ENCODE measurements at regions not wholly inside any gene's neighbourhood (a gene's known extent, or its start where the extent isn't known, plus 50 kb on each side); places are given as distances from the start of the nearest gene placed in this dataset.

DNA sequence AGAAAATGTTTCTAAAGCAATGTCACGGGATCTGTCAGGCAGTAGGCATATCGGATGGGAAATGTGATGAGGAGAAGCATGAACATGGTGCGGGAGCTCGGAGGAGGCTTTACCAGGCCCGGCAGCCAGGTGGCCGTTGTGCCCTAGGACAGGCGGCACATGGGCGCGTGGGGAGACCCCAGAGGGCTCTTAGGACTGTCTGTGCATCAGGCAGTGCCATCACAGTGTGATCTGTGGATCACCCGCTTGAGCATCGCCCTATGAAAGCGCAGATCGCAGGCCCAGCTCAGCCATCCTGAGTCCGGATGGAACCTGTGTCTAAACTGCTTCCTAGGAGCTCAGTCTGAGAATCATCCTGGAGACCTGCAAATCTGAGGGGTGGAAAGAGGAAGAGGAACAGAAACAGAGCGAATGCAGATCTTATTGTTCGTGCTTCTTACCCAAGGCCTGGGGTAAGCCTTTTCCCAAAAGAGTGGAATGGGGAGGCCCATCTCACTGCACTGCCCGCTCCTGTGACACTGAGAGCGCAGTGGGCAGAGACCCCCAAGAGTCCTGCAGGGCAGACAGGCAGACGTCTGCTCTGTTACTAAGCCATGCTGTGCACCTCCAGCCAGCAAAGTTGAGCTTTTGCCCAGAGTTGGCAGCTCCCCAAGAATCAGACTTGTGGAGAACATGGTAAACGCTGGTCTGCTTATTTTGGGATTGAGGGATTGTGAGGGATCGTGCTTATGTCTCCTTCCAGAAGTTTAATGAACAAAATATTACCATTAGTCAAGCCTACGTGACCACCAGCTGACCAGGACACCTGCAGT, 251.0 kb downstream of the RHOU start:
- BruUV-seq (replicated peaks): no TSS peak
- in situ Hi-C loops (cut with HindIII; ENCODE audit: extremely low pct_ligation_motif_present, low pct_unique_long_range_greater_than_20kb) (no loop called here), intact Hi-C loops (cut with micrococcal nuclease; ENCODE audit: unreplicated experiment) (no loop called here)
- no peak overlapping the region for H3K9ac ChIP-seq (ENCODE audit: insufficient read depth, low read depth, low read length)
- H3K27ac ChIP-seq (ENCODE audit: extremely low read length, insufficient read depth, low read length): no peak overlapping the region
- H3K27me3 ChIP-seq (ENCODE audit: control insufficient read depth in 1 of 2, insufficient read depth in 2 of 2, low read length in 2 of 2): no peaks in the 10 kb centered on the region
- no peak overlapping the region for H2AFZ ChIP-seq (ENCODE audit: low read length)
- H3K79me2 ChIP-seq (ENCODE audit: insufficient read depth, low read length): no peaks in the 10 kb centered on the region
- FAIRE-seq (no peak), DNase-seq (ENCODE audit: low spot score) (no peak), ATAC-seq (no peak)
- no peak overlapping the region for H3K4me2 ChIP-seq (ENCODE audit: low read depth, low read length)
- ChIA-PET POLR2A (no interaction called here), CTCF (ENCODE audit: low intra/inter-chr PET ratio, low total read pairs) (no interaction called here)
- WGBS (ENCODE audit: low lambda C conversion rate): 70% methylated on average over 16 of the region's 22 CpGs
- no peaks in the 10 kb centered on the region for H3K9me3 ChIP-seq (ENCODE audit: low read length)
- TF ChIP-seq ZNF761 (CRISPR knock-in tag; conservative IDR thresholded peaks at IDR 0.05) (no peak), PHF5A (CRISPR knock-in tag; IDR thresholded peaks at IDR 0.05; ENCODE audit: low read depth, unreplicated experiment) (no peak), ZNF205 (CRISPR knock-in tag; IDR thresholded peaks at IDR 0.05) (no peak), ZNF557 (CRISPR knock-in tag; IDR thresholded peaks at IDR 0.05) (no peak), HNRNPUL1 (IDR thresholded peaks at IDR 0.05; ENCODE audit: low read depth, low read length) (no peak), SALL2 (CRISPR knock-in tag; IDR thresholded peaks at IDR 0.05) (no peak), POLR2AphosphoS5 (IDR thresholded peaks at IDR 0.05; ENCODE audit: low read depth, low read length) (no peak), ZNF570 (CRISPR knock-in tag; IDR thresholded peaks at IDR 0.05; ENCODE audit: borderline replicate concordance) (no peak), ZBTB8A (CRISPR knock-in tag; IDR thresholded peaks at IDR 0.05; ENCODE audit: borderline replicate concordance, low read depth) (no peak), AKAP8 (CRISPR knock-in tag; IDR thresholded peaks at IDR 0.05) (no peak)
- TF ChIP-seq, protein P1, sequence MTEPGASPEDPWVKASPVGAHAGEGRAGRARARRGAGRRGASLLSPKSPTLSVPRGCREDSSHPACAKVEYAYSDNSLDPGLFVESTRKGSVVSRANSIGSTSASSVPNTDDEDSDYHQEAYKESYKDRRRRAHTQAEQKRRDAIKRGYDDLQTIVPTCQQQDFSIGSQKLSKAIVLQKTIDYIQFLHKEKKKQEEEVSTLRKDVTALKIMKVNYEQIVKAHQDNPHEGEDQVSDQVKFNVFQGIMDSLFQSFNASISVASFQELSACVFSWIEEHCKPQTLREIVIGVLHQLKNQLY (CRISPR knock-in tag; IDR thresholded peaks at IDR 0.05): no peak
- TF ChIP-seq, protein P2, sequence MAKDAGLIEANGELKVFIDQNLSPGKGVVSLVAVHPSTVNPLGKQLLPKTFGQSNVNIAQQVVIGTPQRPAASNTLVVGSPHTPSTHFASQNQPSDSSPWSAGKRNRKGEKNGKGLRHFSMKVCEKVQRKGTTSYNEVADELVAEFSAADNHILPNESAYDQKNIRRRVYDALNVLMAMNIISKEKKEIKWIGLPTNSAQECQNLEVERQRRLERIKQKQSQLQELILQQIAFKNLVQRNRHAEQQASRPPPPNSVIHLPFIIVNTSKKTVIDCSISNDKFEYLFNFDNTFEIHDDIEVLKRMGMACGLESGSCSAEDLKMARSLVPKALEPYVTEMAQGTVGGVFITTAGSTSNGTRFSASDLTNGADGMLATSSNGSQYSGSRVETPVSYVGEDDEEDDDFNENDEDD (CRISPR knock-in tag; IDR thresholded peaks at IDR 0.05; ENCODE audit: borderline replicate concordance): no peak
- TF ChIP-seq, protein P3, sequence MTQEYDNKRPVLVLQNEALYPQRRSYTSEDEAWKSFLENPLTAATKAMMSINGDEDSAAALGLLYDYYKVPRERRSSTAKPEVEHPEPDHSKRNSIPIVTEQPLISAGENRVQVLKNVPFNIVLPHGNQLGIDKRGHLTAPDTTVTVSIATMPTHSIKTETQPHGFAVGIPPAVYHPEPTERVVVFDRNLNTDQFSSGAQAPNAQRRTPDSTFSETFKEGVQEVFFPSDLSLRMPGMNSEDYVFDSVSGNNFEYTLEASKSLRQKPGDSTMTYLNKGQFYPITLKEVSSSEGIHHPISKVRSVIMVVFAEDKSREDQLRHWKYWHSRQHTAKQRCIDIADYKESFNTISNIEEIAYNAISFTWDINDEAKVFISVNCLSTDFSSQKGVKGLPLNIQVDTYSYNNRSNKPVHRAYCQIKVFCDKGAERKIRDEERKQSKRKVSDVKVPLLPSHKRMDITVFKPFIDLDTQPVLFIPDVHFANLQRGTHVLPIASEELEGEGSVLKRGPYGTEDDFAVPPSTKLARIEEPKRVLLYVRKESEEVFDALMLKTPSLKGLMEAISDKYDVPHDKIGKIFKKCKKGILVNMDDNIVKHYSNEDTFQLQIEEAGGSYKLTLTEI (CRISPR knock-in tag; conservative IDR thresholded peaks at IDR 0.05): no peak
- H3K36me3 ChIP-seq (replicated peaks in 1 of 2; ENCODE audit: control insufficient read depth in 1 of 2, insufficient read depth in 2 of 2, low read length in 2 of 2): no peaks in the 10 kb centered on the region
- H3K4me3 ChIP-seq (replicated peaks in 1 of 3; ENCODE audit: insufficient read depth in 1 of 3, low read depth in 2 of 3, low read length in 3 of 3): no peak overlapping the region
- H3K4me1 ChIP-seq (ENCODE audit: insufficient read depth, low read length): peaks cover 52% of the 10 kb centered on the region
- H4K20me1 ChIP-seq (ENCODE audit: insufficient read depth, low read length): no peaks in the 10 kb centered on the region

Measured in HepG2 (cell line).